IMR-90 (cell line): ENCODE measurements at regions not wholly inside any gene's neighbourhood (a gene's known extent, or its start where the extent isn't known, plus 50 kb on each side); places are given as distances from the start of the nearest gene placed in this dataset.

Experiments used
- ATAC-seq: fragments of 200-7000 bp; cut with Tn5 transposase; 2 replicates; pipeline ENCODE4 v1.9.1; 2020; ENCODE audit warnings: low read depth, mild to moderate bottlenecking, moderate library complexity
- BruUV-seq: library from RNA; stranded (reverse); fragments of 400-500 nt; replicated peaks from 2 replicates; lab custom pipeline; 2021; lab: Mats Ljungman, UMichigan
- CTCF ChIA-PET: fragments of 300-600 bp; formaldehyde crosslinking; extraction: SDS; loops from one replicate; lab custom pipeline; 2021; ENCODE audit warnings: antibody characterized with exemption; lab: Yijun Ruan, JAX
- POLR2A ChIA-PET: fragments of 300-600 bp; sonication (Branson Sonifier 250); formaldehyde crosslinking; loops from one replicate; lab custom pipeline; 2022; ENCODE audit warnings: antibody characterized with exemption; ENCODE audit not compliant: unreplicated experiment; lab: Charles Lee
- DNase-seq: peaks from one replicate; pipeline ENCODE4 v3.0.0; 2013
- H2AFZ ChIP-seq: replicated peaks from 2 replicates; pipeline ENCODE3; 2013; ENCODE audit warnings: low read length, mild to moderate bottlenecking; ENCODE audit not compliant: poor library complexity
- H2AK5ac ChIP-seq: 2 replicates; pipeline ENCODE4 v1.6.1; 2013; ENCODE audit warnings: low read depth, low read length, inconsistent platforms
- H2AK9ac ChIP-seq: replicated peaks from 2 replicates; pipeline ENCODE3; 2013; ENCODE audit warnings: mild to moderate bottlenecking, low read depth, low read length, moderate library complexity; ENCODE audit not compliant: poor library complexity
- H2BK120ac ChIP-seq: 2 replicates; pipeline ENCODE4 v1.6.1; 2013; ENCODE audit warnings: low read depth, low read length, inconsistent platforms
- H2BK15ac ChIP-seq: 3 replicates; pipeline ENCODE4 v1.6.1; 2013; ENCODE audit warnings: low read depth, low read length, inconsistent platforms
- H2BK20ac ChIP-seq: 2 replicates; pipeline ENCODE4 v1.6.1; 2013; ENCODE audit warnings: low read depth, mild to moderate bottlenecking, inconsistent platforms, low read length, moderate library complexity
- H2BK5ac ChIP-seq: 2 replicates; pipeline ENCODE4 v1.6.1; 2013; ENCODE audit warnings: mild to moderate bottlenecking, low read depth, low read length, inconsistent platforms; ENCODE audit not compliant: poor library complexity, severe bottlenecking
- H3K14ac ChIP-seq: replicated peaks from 2 replicates; pipeline ENCODE4 v1.6.1; 2013; ENCODE audit warnings: low read depth, low read length, inconsistent platforms
- H3K18ac ChIP-seq: 2 replicates; pipeline ENCODE4 v1.6.1; 2013; ENCODE audit warnings: low read depth, low read length, control low read depth
- H3K23ac ChIP-seq: 2 replicates; pipeline ENCODE4 v1.6.1; 2013; ENCODE audit warnings: low read depth, low read length, inconsistent platforms
- H3K27ac ChIP-seq: 2 replicates; pipeline ENCODE4 v1.5.1; 2013; ENCODE audit warnings: mild to moderate bottlenecking, control low read depth, low read length; ENCODE audit not compliant: insufficient read depth
- H3K27me3 ChIP-seq: 2 replicates; pipeline ENCODE4 v1.6.1; 2013; ENCODE audit warnings: low read length; ENCODE audit not compliant: control insufficient read depth, insufficient read depth
- H3K36me3 ChIP-seq: 2 replicates; pipeline ENCODE4 v1.6.1; 2013; ENCODE audit warnings: low read length, mixed read lengths; ENCODE audit not compliant: control insufficient read depth, insufficient read depth
- H3K4ac ChIP-seq: 2 replicates; pipeline ENCODE4 v1.6.1; 2013; ENCODE audit warnings: low read depth, low read length, inconsistent platforms
- H3K4me1 ChIP-seq: 2 replicates; pipeline ENCODE4 v1.6.1; 2013; ENCODE audit warnings: low read length, mixed read lengths; ENCODE audit not compliant: control insufficient read depth, insufficient read depth
- H3K4me2 ChIP-seq: 2 replicates; pipeline ENCODE4 v1.6.1; 2013; ENCODE audit warnings: low read depth, mild to moderate bottlenecking, control low read depth, low read length, moderate library complexity
- H3K4me3 ChIP-seq: 2 replicates; pipeline ENCODE4 v1.5.1; 2013; ENCODE audit warnings: low read depth, mild to moderate bottlenecking, control low read depth, low read length, moderate library complexity; ENCODE audit not compliant: insufficient read depth
- H3K56ac ChIP-seq: 2 replicates; pipeline ENCODE4 v1.6.1; 2013; ENCODE audit warnings: low read length, inconsistent platforms; ENCODE audit not compliant: insufficient read depth; ENCODE audit errors: extremely low read depth
- H3K79me1 ChIP-seq, 2 experiments: 2 replicates each; pipeline ENCODE4 v1.6.1; 2013; ENCODE audit warnings: low read length in 2 of 2, inconsistent platforms in 1 of 2, low read depth in 1 of 2
- H3K9ac ChIP-seq: 2 replicates; pipeline ENCODE4 v1.6.1; 2013; ENCODE audit warnings: low read depth, low read length, control low read depth
- H3K9me1 ChIP-seq: 2 replicates; pipeline ENCODE4 v1.6.1; 2013; ENCODE audit warnings: low read length, inconsistent platforms; ENCODE audit not compliant: insufficient read depth
- H3K9me3 ChIP-seq: 2 replicates; pipeline ENCODE4 v1.6.1; 2013; ENCODE audit warnings: low read length; ENCODE audit not compliant: control insufficient read depth, insufficient read depth
- H4K20me1 ChIP-seq: 2 replicates; pipeline ENCODE4 v1.6.1; 2013; ENCODE audit warnings: low read length, inconsistent platforms; ENCODE audit not compliant: insufficient read depth
- H4K5ac ChIP-seq: 2 replicates; pipeline ENCODE4 v1.6.1; 2013; ENCODE audit warnings: mild to moderate bottlenecking, low read depth, low read length, control low read depth
- H4K8ac ChIP-seq, 2 experiments: 2 replicates each; pipeline ENCODE4 v1.6.1; 2013; ENCODE audit warnings: low read depth in 2 of 2, low read length in 2 of 2, control low read depth in 1 of 2, inconsistent platforms in 1 of 2
- H4K91ac ChIP-seq: 2 replicates; pipeline ENCODE4 v1.6.1; 2013; ENCODE audit warnings: low read depth, low read length, inconsistent platforms; ENCODE audit not compliant: insufficient read depth
- BHLHE40 ChIP-seq: fragments of 150-350 bp; IDR thresholded peaks from 2 replicates; pipeline ENCODE4 v1.6.1; 2016; ENCODE audit warnings: mild to moderate bottlenecking, low read depth, low read length
- CEBPB ChIP-seq: IDR thresholded peaks from 2 replicates; pipeline ENCODE4 v1.6.1; 2012; ENCODE audit warnings: low read depth, low read length, improper control_type of control experiment
- CHD1 ChIP-seq: IDR thresholded peaks from 2 replicates; pipeline ENCODE4 v1.6.1; 2012; ENCODE audit warnings: low read depth, low read length, improper control_type of control experiment
- CTCF ChIP-seq: conservative IDR thresholded peaks from 2 replicates; pipeline ENCODE4 v1.5.1; 2012; ENCODE audit warnings: mild to moderate bottlenecking, low read depth, low read length, improper control_type of control experiment
- ELK1 ChIP-seq: fragments of 150-350 bp; IDR thresholded peaks from 2 replicates; pipeline ENCODE4 v1.6.1; 2016; ENCODE audit warnings: low read depth, mild to moderate bottlenecking, low read length, moderate library complexity, borderline replicate concordance
- FOS ChIP-seq: fragments of 150-350 bp; IDR thresholded peaks from 2 replicates; pipeline ENCODE4 v1.6.1; 2016; ENCODE audit warnings: low read depth, low read length
- MAFK ChIP-seq: IDR thresholded peaks from 2 replicates; pipeline ENCODE4 v1.6.1; 2012; ENCODE audit warnings: low read depth, low read length, improper control_type of control experiment
- MXI1 ChIP-seq: IDR thresholded peaks from 2 replicates; pipeline ENCODE4 v1.6.1; 2012; ENCODE audit warnings: low read depth, mild to moderate bottlenecking, low read length, moderate library complexity, borderline replicate concordance
- NFE2L2 ChIP-seq: fragments of 150-350 bp; IDR thresholded peaks from 2 replicates; pipeline ENCODE4 v1.6.1; 2016; ENCODE audit warnings: low read depth, mild to moderate bottlenecking, low read length
- POLR2A ChIP-seq: IDR thresholded peaks from 2 replicates; pipeline ENCODE4 v1.6.1; 2012; ENCODE audit warnings: mild to moderate bottlenecking, low read depth, low read length
- RAD21 ChIP-seq: IDR thresholded peaks from 2 replicates; pipeline ENCODE4 v1.6.1; 2012; ENCODE audit warnings: low read length, improper control_type of control experiment
- RCOR1 ChIP-seq: IDR thresholded peaks from 2 replicates; pipeline ENCODE4 v1.6.1; 2012; ENCODE audit warnings: mild to moderate bottlenecking, low read length, improper control_type of control experiment; ENCODE audit not compliant: insufficient replicate concordance
- RFX5 ChIP-seq: IDR thresholded peaks from 2 replicates; pipeline ENCODE4 v1.8.0; 2012; ENCODE audit warnings: low read depth, mild to moderate bottlenecking, low read length, moderate library complexity
- SMC3 ChIP-seq: fragments of 150-350 bp; IDR thresholded peaks from 2 replicates; pipeline ENCODE4 v1.6.1; 2016; ENCODE audit warnings: low read depth, mild to moderate bottlenecking, antibody characterized with exemption, low read length, moderate library complexity
- WGBS, 2 experiments: methylation state at CpG; one replicate each; pipeline versions ENCODE4 v1.1.5 to v1.1.7; 2013; ENCODE audit warnings: missing lambda C conversion rate in 2 of 2; ENCODE audit not compliant: insufficient read length in 1 of 2; ENCODE audit errors: extremely low coverage in 2 of 2; 5-methylcytosine and 5-hydroxymethylcytosine counted together
- dilution Hi-C: fragments of 300-500 bp; cut with HindIII; formaldehyde crosslinking; loops from one replicate; pipeline ENCODE4 v1.14.3; 2018; ENCODE audit warnings: low sequenced_read_pairs; ENCODE audit not compliant: unreplicated experiment
- in situ Hi-C: fragments of 300-500 bp; cut with MboI; formaldehyde crosslinking; loops from 3 replicates; pipeline ENCODE4 v1.14.3; 2019; ENCODE audit warnings: low sequenced_read_pairs, inconsistent platforms, mixed read lengths
- intact Hi-C: fragments of 100-400 bp; cut with micrococcal nuclease; formaldehyde crosslinking; loops from 2 replicates; pipeline ENCODE4 v1.10.0; 2022

GRCh38 chr15:38708672-38709180, 144.1 kb upstream of the RASGRP1 start (continued):
- TF ChIP-seq BHLHE40, result no peak

GRCh38 chr15:38709196-38709595, 144.6 kb upstream of the RASGRP1 start:
- H2BK5ac ChIP-seq, result peak overlapping the region; percentile 92
- no peaks in the 10 kb centered on the region for H4K20me1 ChIP-seq
- ATAC-seq, result no peak
- no peaks in the 10 kb centered on the region for H3K27me3 ChIP-seq
- H3K4me1 ChIP-seq, result peaks cover 8% of the 10 kb centered on the region
- intact Hi-C loops, result loop anchor here (2.0 to 10.0 kb wide), 7 partner anchors 288 to 1076 kb away; partner anchors contain the start of gene FSIP1
- no peaks in the 10 kb centered on the region for H3K9me3 ChIP-seq
- H3K56ac ChIP-seq, result no peak overlapping the region; the same call in 1 of the 2 replicates
- no peak overlapping the region for H2AFZ ChIP-seq
- H2BK15ac ChIP-seq, result peak overlapping the region; percentile 4; the same call in 1 of the 3 replicates
- peak overlapping the region; percentile 16 for H4K5ac ChIP-seq
- no peak for DNase-seq
- dilution Hi-C loops, result no loop called here
- no peak overlapping the region for H3K23ac ChIP-seq
- H3K4ac ChIP-seq, result peak overlapping the region; percentile 81
- POLR2A ChIA-PET, result no interaction called here
- H3K9me1 ChIP-seq, result peaks cover 3% of the 10 kb centered on the region
- H3K79me1 ChIP-seq, result peaks cover 0 to 3% of the 10 kb centered on the region in 2 experiments; a peak in 1 of 4 replicates
- in situ Hi-C loops, result loop anchor here (5.0 to 25.0 kb wide), 4 partner anchors 463 to 873 kb away; partner anchors contain the start of gene THBS1
- no peak overlapping the region for H2AK5ac ChIP-seq
- peak overlapping the region; percentile 14; the same call in 1 of the 2 replicates for H3K18ac ChIP-seq
- H3K4me2 ChIP-seq, result no peak overlapping the region
- no TSS peak for BruUV-seq
- H3K27ac ChIP-seq, result peak overlapping the region; percentile 59; the same call in 1 of the 2 replicates
- no peaks in the 10 kb centered on the region for H3K36me3 ChIP-seq
- H2BK120ac ChIP-seq, result peak overlapping the region; percentile 78
- peak overlapping the region; percentile 57 for H4K91ac ChIP-seq
- H2BK20ac ChIP-seq, result peak overlapping the region; percentile 64
- CTCF ChIA-PET, result interaction anchor here (0.7 kb wide), 1 partner anchor 932 kb away, joined by 5 read pairs; no protein-coding TSS in a partner anchor
- H3K14ac ChIP-seq, result peak overlapping the region; percentile 15; the same call in 1 of the 2 replicates
- no peak overlapping the region for H3K4me3 ChIP-seq
- H4K8ac ChIP-seq, result 0 out of 4 replicates have a peak overlapping the region, but pooled peaks of 1 of the 2 experiments have one; percentile 25
- H2AK9ac ChIP-seq, result no peak overlapping the region
- no peak overlapping the region; the same call in 1 of the 2 replicates for H3K9ac ChIP-seq
- no CpG with 5 or more reads among the region's 2 CpGs for WGBS, 2 experiments
- TF ChIP-seq POLR2A (no peak), RCOR1 (no peak), FOS (no peak), CTCF (no peak), NFE2L2 (no peak), ELK1 (no peak), CEBPB (no peak), RFX5 (no peak), MXI1 (no peak), RAD21 (no peak), MAFK (no peak), CHD1 (no peak), SMC3 (no peak)
